ENCODE measurements at regions not wholly inside any gene's neighbourhood (a gene's known extent, or its start where the extent isn't known, plus 50 kb on each side); places are given as distances from the start of the nearest gene placed in this dataset.

GRCh38 chr6:21478411-21478810, 115.1 kb upstream of the SOX4 start:
- no peaks in the 10 kb centered on the region for H3K27me3 ChIP-seq (replicated peaks)
- H3K36me3 ChIP-seq (replicated peaks) = no peaks in the 10 kb centered on the region
- DNase-seq = no peak
- no peak overlapping the region for H3K27ac ChIP-seq
- no peak for TF ChIP-seq CTCF (IDR thresholded peaks at IDR 0.05; ENCODE audit: low read depth, low read length, missing control alignments)
- H3K4me3 ChIP-seq (ENCODE audit: low read depth, low read length) = no peak overlapping the region
- in situ Hi-C loops (cut with HindIII; ENCODE audit: low pct_ligation_motif_present, low sequenced_read_pairs) = no loop called here

- Histone ChIP-seq H3K36me3 (replicated peaks) (no peaks in the 10 kb centered on the region), H3K4me3 (ENCODE audit: low read depth, low read length) (peak overlapping the region; percentile 2), H3K27me3 (replicated peaks) (no peaks in the 10 kb centered on the region), H3K27ac (no peak overlapping the region)
- peak; percentile 34 for DNase-seq
- in situ Hi-C loops (cut with HindIII; ENCODE audit: low pct_ligation_motif_present, low sequenced_read_pairs) = no loop called here
- TF ChIP-seq CTCF (IDR thresholded peaks at IDR 0.05; ENCODE audit: low read depth, low read length, missing control alignments) = no peak
Measured at GRCh38 chr6:21478883-21479539, 114.5 kb upstream of the SOX4 start.

GRCh38 chr6:21486115-21486514, 107.4 kb upstream of the SOX4 start:
- Histone ChIP-seq H3K36me3 (replicated peaks) (no peaks in the 10 kb centered on the region), H3K4me3 (ENCODE audit: low read depth, low read length) (no peak overlapping the region), H3K27me3 (replicated peaks) (no peaks in the 10 kb centered on the region), H3K27ac (no peak overlapping the region)
- in situ Hi-C loops (cut with HindIII; ENCODE audit: low pct_ligation_motif_present, low sequenced_read_pairs) = no loop called here
- no peak for TF ChIP-seq CTCF (IDR thresholded peaks at IDR 0.05; ENCODE audit: low read depth, low read length, missing control alignments)
- no peak for DNase-seq

- H3K27me3 ChIP-seq (replicated peaks) = no peaks in the 10 kb centered on the region
- no peak overlapping the region for H3K27ac ChIP-seq
- in situ Hi-C loops (cut with HindIII; ENCODE audit: low pct_ligation_motif_present, low sequenced_read_pairs) = no loop called here
- TF ChIP-seq CTCF (IDR thresholded peaks at IDR 0.05; ENCODE audit: low read depth, low read length, missing control alignments) = no peak
- DNase-seq = no peak
- no peak overlapping the region for H3K4me3 ChIP-seq (ENCODE audit: low read depth, low read length)
- H3K36me3 ChIP-seq (replicated peaks) = no peaks in the 10 kb centered on the region
Measured at GRCh38 chr6:21489826-21490225, 103.7 kb upstream of the SOX4 start.

- no peak for TF ChIP-seq CTCF (IDR thresholded peaks at IDR 0.05; ENCODE audit: low read depth, low read length, missing control alignments)
- Histone ChIP-seq H3K27ac (no peak overlapping the region), H3K27me3 (replicated peaks) (no peaks in the 10 kb centered on the region), H3K36me3 (replicated peaks) (no peaks in the 10 kb centered on the region), H3K4me3 (ENCODE audit: low read depth, low read length) (no peak overlapping the region)
- DNase-seq = no peak
- in situ Hi-C loops (cut with HindIII; ENCODE audit: low pct_ligation_motif_present, low sequenced_read_pairs) = no loop called here
Measured at GRCh38 chr6:21491955-21492354, 101.6 kb upstream of the SOX4 start.

GRCh38 chr6:21494505-21494904, 99.0 kb upstream of the SOX4 start:
- Histone ChIP-seq H3K36me3 (replicated peaks) (no peaks in the 10 kb centered on the region), H3K27ac (no peak overlapping the region), H3K27me3 (replicated peaks) (no peaks in the 10 kb centered on the region), H3K4me3 (ENCODE audit: low read depth, low read length) (no peak overlapping the region)
- no peak for TF ChIP-seq CTCF (IDR thresholded peaks at IDR 0.05; ENCODE audit: low read depth, low read length, missing control alignments)
- in situ Hi-C loops (cut with HindIII; ENCODE audit: low pct_ligation_motif_present, low sequenced_read_pairs) = no loop called here
- DNase-seq = no peak

All from brain microvascular endothelial cell (primary cell).